H9 (cell line): ENCODE measurements at regions not wholly inside any gene's neighbourhood (a gene's known extent, or its start where the extent isn't known, plus 50 kb on each side); places are given as distances from the start of the nearest gene placed in this dataset.

Experiments used
- DNase-seq: peaks from one replicate; pipeline ENCODE4 v3.0.0-alpha.2; 2017
- H2AFZ ChIP-seq: one replicate; pipeline ENCODE4 v1.6.1; 2013; ENCODE audit warnings: mild to moderate bottlenecking, low read length, control low read depth, moderate library complexity
- H2AK5ac ChIP-seq: 2 replicates; pipeline ENCODE4 v1.6.1; 2013; ENCODE audit warnings: low read length, control low read depth, mixed read lengths; ENCODE audit not compliant: insufficient read length
- H2BK120ac ChIP-seq: one replicate; pipeline ENCODE4 v1.6.1; 2013; ENCODE audit warnings: low read depth, mild to moderate bottlenecking, low read length, control low read depth, inconsistent platforms; ENCODE audit not compliant: poor library complexity, severe bottlenecking
- H2BK12ac ChIP-seq: 2 replicates; pipeline ENCODE4 v1.6.1; 2013; ENCODE audit warnings: low read length, control low read depth, mixed read lengths, low read depth; ENCODE audit not compliant: insufficient read length
- H2BK15ac ChIP-seq: 2 replicates; pipeline ENCODE4 v1.6.1; 2013; ENCODE audit warnings: low read depth, low read length, control low read depth
- H2BK20ac ChIP-seq: one replicate; pipeline ENCODE4 v1.6.1; 2013; ENCODE audit warnings: low read depth, mild to moderate bottlenecking, low read length, control low read depth, inconsistent platforms; ENCODE audit not compliant: poor library complexity, severe bottlenecking
- H2BK5ac ChIP-seq: 2 replicates; pipeline ENCODE4 v1.6.1; 2013; ENCODE audit warnings: low read length, control low read depth, mixed read lengths; ENCODE audit not compliant: insufficient read length
- H3K14ac ChIP-seq: 2 replicates; pipeline ENCODE4 v1.6.1; 2013; ENCODE audit warnings: low read length, control low read depth; ENCODE audit not compliant: insufficient read depth
- H3K18ac ChIP-seq: 2 replicates; pipeline ENCODE4 v1.6.1; 2013; ENCODE audit warnings: low read depth, mild to moderate bottlenecking, mixed read lengths, low read length, control low read depth; ENCODE audit not compliant: insufficient read length
- H3K23ac ChIP-seq: 2 replicates; pipeline ENCODE4 v1.6.1; 2013; ENCODE audit warnings: low read length, control low read depth, mixed read lengths, low read depth; ENCODE audit not compliant: insufficient read length
- H3K23me2 ChIP-seq: 2 replicates; pipeline ENCODE4 v1.6.1; 2013; ENCODE audit warnings: low read depth, mild to moderate bottlenecking, mixed read lengths, low read length, control low read depth; ENCODE audit not compliant: insufficient read length, poor library complexity, severe bottlenecking
- H3K27ac ChIP-seq: 2 replicates; pipeline ENCODE4 v1.5.1; 2013; ENCODE audit warnings: low read length, control low read depth, mixed read lengths, low read depth; ENCODE audit not compliant: insufficient read length
- H3K27me3 ChIP-seq: 2 replicates; pipeline ENCODE4 v1.6.1; 2013; ENCODE audit warnings: low read length, control low read depth, inconsistent platforms; ENCODE audit not compliant: insufficient read depth
- H3K4ac ChIP-seq: 2 replicates; pipeline ENCODE4 v1.6.1; 2013; ENCODE audit warnings: low read depth, mild to moderate bottlenecking, control low read depth, inconsistent platforms, low read length, moderate library complexity
- H3K4me1 ChIP-seq: 2 replicates; pipeline ENCODE4 v1.6.1; 2013; ENCODE audit warnings: low read length, control low read depth, inconsistent platforms; ENCODE audit not compliant: insufficient read depth
- H3K4me2 ChIP-seq: 2 replicates; pipeline ENCODE4 v1.6.1; 2013; ENCODE audit warnings: low read length, control low read depth, mixed read lengths; ENCODE audit not compliant: insufficient read length, insufficient read depth
- H3K56ac ChIP-seq: 2 replicates; pipeline ENCODE4 v1.6.1; 2013; ENCODE audit warnings: low read depth, mild to moderate bottlenecking, mixed read lengths, low read length, control low read depth; ENCODE audit not compliant: insufficient read length
- H3K79me1 ChIP-seq: 2 replicates; pipeline ENCODE4 v1.6.1; 2013; ENCODE audit warnings: low read depth, mild to moderate bottlenecking, moderate library complexity, low read length, control low read depth, inconsistent platforms; ENCODE audit not compliant: insufficient read depth, poor library complexity, severe bottlenecking
- H3K79me2 ChIP-seq: 2 replicates; pipeline ENCODE4 v1.6.1; 2013; ENCODE audit warnings: low read length, control low read depth, inconsistent platforms; ENCODE audit not compliant: insufficient read depth
- H3K9ac ChIP-seq: 2 replicates; pipeline ENCODE4 v1.6.1; 2013; ENCODE audit warnings: low read length, control low read depth, mixed read lengths; ENCODE audit not compliant: insufficient read length; ENCODE audit errors: extremely low read depth
- H3K9me3 ChIP-seq: one replicate; pipeline ENCODE4 v1.6.1; 2013; ENCODE audit warnings: low read depth, low read length, inconsistent platforms; ENCODE audit not compliant: control insufficient read depth
- H3T11ph ChIP-seq: one replicate; pipeline ENCODE4 v1.6.1; 2013; ENCODE audit warnings: mild to moderate bottlenecking, low read length, control low read depth, inconsistent platforms
- H4K20me1 ChIP-seq: one replicate; pipeline ENCODE4 v1.6.1; 2013; ENCODE audit not compliant: control insufficient read depth, insufficient read length, insufficient read depth
- H4K5ac ChIP-seq: 2 replicates; pipeline ENCODE4 v1.6.1; 2013; ENCODE audit warnings: low read depth, mild to moderate bottlenecking, mixed read lengths, low read length, control low read depth; ENCODE audit not compliant: insufficient read length
- H4K8ac ChIP-seq: replicated peaks from 2 replicates; pipeline ENCODE4 v1.6.1; 2013; ENCODE audit warnings: low read length, control low read depth, mixed read lengths, low read depth; ENCODE audit not compliant: insufficient read length
- H4K91ac ChIP-seq: 2 replicates; pipeline ENCODE4 v1.6.1; 2013; ENCODE audit warnings: low read depth, mild to moderate bottlenecking, moderate library complexity, mixed read lengths, low read length, control low read depth; ENCODE audit not compliant: insufficient read length
- H3K27ac Mint-ChIP-seq, 3 experiments: 2 replicates in 2 of 3; 3 replicates in 1 of 3; pipeline ENCODE4 v1.8.0; 2020 to 2021; ENCODE audit warnings: mixed read lengths in 3 of 3, mild to moderate bottlenecking in 1 of 3, moderate library complexity in 1 of 3
- H3K27me3 Mint-ChIP-seq: 2 replicates; pipeline ENCODE4 v1.8.0; 2021; ENCODE audit warnings: low read depth, mild to moderate bottlenecking, moderate library complexity, mixed read lengths
- H3K36me3 Mint-ChIP-seq, 3 experiments: 2 replicates in 2 of 3; 3 replicates in 1 of 3; pipeline ENCODE4 v1.8.0; 2020 to 2021; ENCODE audit warnings: low read depth in 3 of 3, mixed read lengths in 3 of 3; ENCODE audit not compliant: insufficient read depth in 1 of 3
- H3K4me1 Mint-ChIP-seq, 2 experiments: 2 replicates each; pipeline ENCODE4 v1.8.0; 2020; ENCODE audit warnings: mixed read lengths in 2 of 2
- H3K4me3 Mint-ChIP-seq, 2 experiments: 2 replicates in 1 of 2; 3 replicates in 1 of 2; pipeline ENCODE4 v1.8.0; 2020 to 2021; ENCODE audit warnings: mild to moderate bottlenecking in 2 of 2, mixed read lengths in 2 of 2, moderate library complexity in 1 of 2
- H3K9me3 Mint-ChIP-seq, 2 experiments: 2 replicates in 1 of 2; 3 replicates in 1 of 2; pipeline ENCODE4 v1.8.0; 2020; ENCODE audit warnings: mild to moderate bottlenecking in 2 of 2, mixed read lengths in 2 of 2, moderate library complexity in 1 of 2
- CTCF ChIP-seq: fragments of 200-600 bp; sonication (generic); conservative IDR thresholded peaks from 3 replicates; pipeline ENCODE4 v1.8.0; 2021; ENCODE audit warnings: antibody characterized with exemption, mild to moderate bottlenecking
- WGBS: extraction: QIAGEN DNeasy Blood & Tissue Kit; methylation state at CpG from one replicate; pipeline ENCODE4 v1.1.7; 2013; ENCODE audit warnings: missing lambda C conversion rate, low lambda C conversion rate, mixed read lengths; ENCODE audit not compliant: insufficient read length; ENCODE audit errors: extremely low coverage; 5-methylcytosine and 5-hydroxymethylcytosine counted together

- TF ChIP-seq CTCF, result no peak
- no peak overlapping the region for H2BK15ac ChIP-seq
- no peaks in the 10 kb centered on the region for H3K79me1 ChIP-seq
- H4K5ac ChIP-seq, result no peak overlapping the region
- H4K91ac ChIP-seq, result no peak overlapping the region
- H3K14ac ChIP-seq, result no peak overlapping the region
- H4K20me1 ChIP-seq, result no peaks in the 10 kb centered on the region
- H3K79me2 ChIP-seq, result no peaks in the 10 kb centered on the region
- peak; percentile 61 for DNase-seq
- H3K9me3 ChIP-seq, result no peaks in the 10 kb centered on the region
- no peaks in the 10 kb centered on the region for H3K23me2 ChIP-seq
- H2BK12ac ChIP-seq, result no peak overlapping the region
- no peak overlapping the region for H2AK5ac ChIP-seq
- H2AFZ ChIP-seq, result no peak overlapping the region
- Mint-ChIP-seq H3K4me1 (peaks cover 32 to 39% of the 10 kb centered on the region in 2 experiments), H3K27ac (peak overlapping the region; percentile 65 to 94 (median 85); a peak in 6 of 7 replicates), H3K36me3 (peaks cover 9 to 14% (median 13%) of the 10 kb centered on the region in 3 experiments), H3K4me3 (peak overlapping the region in 1 of 2 experiments; percentile 36; a peak in 3 of 5 replicates), H3K27me3 (no peaks in the 10 kb centered on the region; the same call in 1 of the 2 replicates), H3K9me3 (peaks cover 2 to 10% of the 10 kb centered on the region in 2 experiments)
- no peak overlapping the region for H3K4me2 ChIP-seq
- H2BK120ac ChIP-seq, result no peak overlapping the region
- H4K8ac ChIP-seq, result no peak overlapping the region
- no peaks in the 10 kb centered on the region; the same call in 1 of the 2 replicates for H3K4me1 ChIP-seq
- H3K27me3 ChIP-seq, result no peaks in the 10 kb centered on the region
- no peak overlapping the region for H3K9ac ChIP-seq
- H3K18ac ChIP-seq, result no peak overlapping the region
- no peak overlapping the region for H3T11ph ChIP-seq
- H3K56ac ChIP-seq, result no peak overlapping the region
- WGBS, result no CpG with 5 or more reads among the region's 4 CpGs
- no peak overlapping the region for H3K4ac ChIP-seq
- H3K27ac ChIP-seq, result no peak overlapping the region
- H2BK5ac ChIP-seq, result no peak overlapping the region
- no peak overlapping the region for H2BK20ac ChIP-seq
- no peak overlapping the region for H3K23ac ChIP-seq
These were observed 433.7 kb downstream of the KIF2B start for GRCh38 chr17:54256401-54256929.
